ENCODE measurements at regions not wholly inside any gene's neighbourhood (a gene's known extent, or its start where the extent isn't known, plus 50 kb on each side); places are given as distances from the start of the nearest gene placed in this dataset.
A peak's percentile ranks its signal among the peaks of the same experiment; 100 is the strongest.
"Not testable (repeated sequence)": the region's sequence is repeated elsewhere in the genome, so short reads cannot be mapped to it uniquely, and the experiment has no call there.

GRCh38 chr13:90055760-90056159 is 1291.7 kb upstream of the MIR17HG start (continued):
- TF ChIP-seq REST (IDR thresholded peaks at IDR 0.05; ENCODE audit: unreplicated experiment) (no peak), JUNB (IDR thresholded peaks at IDR 0.05; ENCODE audit: unreplicated experiment) (no peak), CREB1 (CRISPR knock-in tag; IDR thresholded peaks at IDR 0.05; ENCODE audit: low read depth) (no peak), EZH2phosphoT487 (IDR thresholded peaks at IDR 0.05; ENCODE audit: unreplicated experiment) (no peak), STAT1 (IDR thresholded peaks at IDR 0.05; ENCODE audit: unreplicated experiment) (no peak), ETS1 (IDR thresholded peaks at IDR 0.05) (no peak)
- TF ChIP-seq, protein P1, sequence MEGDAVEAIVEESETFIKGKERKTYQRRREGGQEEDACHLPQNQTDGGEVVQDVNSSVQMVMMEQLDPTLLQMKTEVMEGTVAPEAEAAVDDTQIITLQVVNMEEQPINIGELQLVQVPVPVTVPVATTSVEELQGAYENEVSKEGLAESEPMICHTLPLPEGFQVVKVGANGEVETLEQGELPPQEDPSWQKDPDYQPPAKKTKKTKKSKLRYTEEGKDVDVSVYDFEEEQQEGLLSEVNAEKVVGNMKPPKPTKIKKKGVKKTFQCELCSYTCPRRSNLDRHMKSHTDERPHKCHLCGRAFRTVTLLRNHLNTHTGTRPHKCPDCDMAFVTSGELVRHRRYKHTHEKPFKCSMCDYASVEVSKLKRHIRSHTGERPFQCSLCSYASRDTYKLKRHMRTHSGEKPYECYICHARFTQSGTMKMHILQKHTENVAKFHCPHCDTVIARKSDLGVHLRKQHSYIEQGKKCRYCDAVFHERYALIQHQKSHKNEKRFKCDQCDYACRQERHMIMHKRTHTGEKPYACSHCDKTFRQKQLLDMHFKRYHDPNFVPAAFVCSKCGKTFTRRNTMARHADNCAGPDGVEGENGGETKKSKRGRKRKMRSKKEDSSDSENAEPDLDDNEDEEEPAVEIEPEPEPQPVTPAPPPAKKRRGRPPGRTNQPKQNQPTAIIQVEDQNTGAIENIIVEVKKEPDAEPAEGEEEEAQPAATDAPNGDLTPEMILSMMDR (conservative IDR thresholded peaks at IDR 0.05; ENCODE audit: low read depth in 2 of 2): no peak

DNA sequence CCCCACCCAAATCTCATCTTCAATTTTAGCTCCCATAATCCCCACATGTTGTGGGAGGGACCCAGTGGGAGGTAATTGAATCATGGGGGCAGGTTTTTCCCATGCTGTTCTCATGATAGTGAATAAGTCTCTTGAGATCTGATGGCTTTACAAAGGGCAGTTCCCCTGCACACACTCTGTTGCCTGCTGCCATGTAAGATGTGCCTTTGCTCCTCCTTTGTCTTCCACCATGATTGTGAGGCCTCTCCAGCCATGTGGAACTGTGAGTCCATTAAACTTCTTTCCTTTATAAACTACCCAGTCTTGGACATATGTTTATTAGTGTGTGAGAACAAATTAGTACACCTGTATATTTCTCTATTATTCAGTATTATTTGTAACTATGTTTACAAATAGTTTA is 1283.3 kb upstream of the MIR17HG start:
- not testable (repeated sequence) for H3K79me2 ChIP-seq (replicated peaks; ENCODE audit: insufficient read depth); H3K9me3 Mint-ChIP-seq; H3K27me3 Mint-ChIP-seq (ENCODE audit: insufficient read depth, low read depth, poor library complexity)

GRCh38 chr13:90068658-90069057 is 1278.8 kb upstream of the MIR17HG start:
- Histone ChIP-seq H3K4me3 (no peak overlapping the region), H3K36me3 (ENCODE audit: insufficient read depth) (no peaks in the 10 kb centered on the region), H3K27ac (ENCODE audit: low read depth) (no peak overlapping the region), H2AFZ (peak overlapping the region; percentile 91; the same call in 1 of the 2 replicates), H3K4me1 (ENCODE audit: insufficient read depth) (no peaks in the 10 kb centered on the region), H3K27me3 (ENCODE audit: insufficient read depth) (no peaks in the 10 kb centered on the region), H3F3A (replicated peaks; ENCODE audit: low read depth) (no peaks in the 10 kb centered on the region), H3K9me2 (ENCODE audit: insufficient read depth) (no peaks in the 10 kb centered on the region), H4K20me1 (replicated peaks; ENCODE audit: insufficient read depth) (no peaks in the 10 kb centered on the region), H3K4me2 (no peak overlapping the region), H3K79me2 (replicated peaks; ENCODE audit: insufficient read depth) (no peaks in the 10 kb centered on the region)
- ATAC-seq: no peak
- peaks cover 3% of the 10 kb centered on the region for H3K27me3 Mint-ChIP-seq (ENCODE audit: insufficient read depth, low read depth, poor library complexity)
- H3K4me1 Mint-ChIP-seq: no peaks in the 10 kb centered on the region
- no peak overlapping the region for H3K27ac Mint-ChIP-seq
- peaks cover 5% of the 10 kb centered on the region; the same call in 2 of the 3 replicates for H3K36me3 Mint-ChIP-seq (ENCODE audit: low read depth)
- no peak for DNase-seq (ENCODE audit: low spot score)
- H3K4me3 Mint-ChIP-seq: no peak overlapping the region
- peaks cover 4% of the 10 kb centered on the region; the same call in 2 of the 3 replicates for H3K9me3 Mint-ChIP-seq
- TF ChIP-seq JUNB (IDR thresholded peaks at IDR 0.05; ENCODE audit: unreplicated experiment) (no peak), CREB1 (CRISPR knock-in tag; IDR thresholded peaks at IDR 0.05; ENCODE audit: low read depth) (no peak), ZNF331 (CRISPR knock-in tag; IDR thresholded peaks at IDR 0.05; ENCODE audit: low read depth) (no peak), ETS1 (IDR thresholded peaks at IDR 0.05) (no peak), POLR2AphosphoS5 (IDR thresholded peaks at IDR 0.05; ENCODE audit: low read depth) (no peak), ZNF114 (CRISPR knock-in tag; IDR thresholded peaks at IDR 0.05) (no peak)
- TF ChIP-seq, protein P1 (conservative IDR thresholded peaks at IDR 0.05; ENCODE audit: low read depth in 2 of 2): no peak

More for the DNA sequence above, 1283.3 kb upstream of the MIR17HG start:
- H3K27ac Mint-ChIP-seq; H3K4me1 Mint-ChIP-seq; H3F3A ChIP-seq (replicated peaks; ENCODE audit: low read depth); H3K9me2 ChIP-seq (ENCODE audit: insufficient read depth); DNase-seq (ENCODE audit: low spot score); H3K36me3 Mint-ChIP-seq (ENCODE audit: low read depth); H3K27me3 ChIP-seq (ENCODE audit: insufficient read depth); H3K4me3 Mint-ChIP-seq; H2AFZ ChIP-seq; H3K27ac ChIP-seq (ENCODE audit: low read depth); H3K4me1 ChIP-seq (ENCODE audit: insufficient read depth); H3K4me2 ChIP-seq; H4K20me1 ChIP-seq (replicated peaks; ENCODE audit: insufficient read depth); H3K4me3 ChIP-seq; H3K36me3 ChIP-seq (ENCODE audit: insufficient read depth); ATAC-seq: not testable (repeated sequence)

Data from GM23338 (cell line).